ENCODE measurements at regions not wholly inside any gene's neighbourhood (a gene's known extent, or its start where the extent isn't known, plus 50 kb on each side); places are given as distances from the start of the nearest gene placed in this dataset.

- ChIA-PET POLR2A (ENCODE audit: low non-redundant PET) (no interaction called here), CTCF (no interaction called here)
- H3K27me3 ChIP-seq (replicated peaks; ENCODE audit: insufficient read depth, low read depth, low read length, poor library complexity): no peaks in the 10 kb centered on the region
- no peak overlapping the region for H3K4me3 ChIP-seq (ENCODE audit: low read depth, low read length, poor library complexity, severe bottlenecking)
- no peak for TF ChIP-seq EZH2 (IDR thresholded peaks at IDR 0.05; ENCODE audit: borderline replicate concordance, low read depth, low read length, poor library complexity, severe bottlenecking)
- TF ChIP-seq, protein P1, sequence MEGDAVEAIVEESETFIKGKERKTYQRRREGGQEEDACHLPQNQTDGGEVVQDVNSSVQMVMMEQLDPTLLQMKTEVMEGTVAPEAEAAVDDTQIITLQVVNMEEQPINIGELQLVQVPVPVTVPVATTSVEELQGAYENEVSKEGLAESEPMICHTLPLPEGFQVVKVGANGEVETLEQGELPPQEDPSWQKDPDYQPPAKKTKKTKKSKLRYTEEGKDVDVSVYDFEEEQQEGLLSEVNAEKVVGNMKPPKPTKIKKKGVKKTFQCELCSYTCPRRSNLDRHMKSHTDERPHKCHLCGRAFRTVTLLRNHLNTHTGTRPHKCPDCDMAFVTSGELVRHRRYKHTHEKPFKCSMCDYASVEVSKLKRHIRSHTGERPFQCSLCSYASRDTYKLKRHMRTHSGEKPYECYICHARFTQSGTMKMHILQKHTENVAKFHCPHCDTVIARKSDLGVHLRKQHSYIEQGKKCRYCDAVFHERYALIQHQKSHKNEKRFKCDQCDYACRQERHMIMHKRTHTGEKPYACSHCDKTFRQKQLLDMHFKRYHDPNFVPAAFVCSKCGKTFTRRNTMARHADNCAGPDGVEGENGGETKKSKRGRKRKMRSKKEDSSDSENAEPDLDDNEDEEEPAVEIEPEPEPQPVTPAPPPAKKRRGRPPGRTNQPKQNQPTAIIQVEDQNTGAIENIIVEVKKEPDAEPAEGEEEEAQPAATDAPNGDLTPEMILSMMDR (conservative IDR thresholded peaks at IDR 0.05; ENCODE audit: low read depth, low read length): no peak
- no peak overlapping the region for H3K27ac ChIP-seq (ENCODE audit: low read depth, low read length, poor library complexity, severe bottlenecking)
- no TSS peak for BruUV-seq (replicated peaks)
- H3K36me3 ChIP-seq (ENCODE audit: insufficient read depth, low read length, poor library complexity, severe bottlenecking): no peaks in the 10 kb centered on the region
- H3K4me1 ChIP-seq (ENCODE audit: insufficient read depth, low read length, poor library complexity, severe bottlenecking): no peaks in the 10 kb centered on the region
- DNase-seq (ENCODE audit: low spot score): no peak
- no peaks in the 10 kb centered on the region for H3K9me3 ChIP-seq (ENCODE audit: low read depth, low read length, poor library complexity, severe bottlenecking)
- intact Hi-C loops (cut with micrococcal nuclease; ENCODE audit: unreplicated experiment): no loop called here
These were observed 1298.5 kb downstream of the SUCLG1 start for GRCh38 chr2:83160571-83160970.

DNA sequence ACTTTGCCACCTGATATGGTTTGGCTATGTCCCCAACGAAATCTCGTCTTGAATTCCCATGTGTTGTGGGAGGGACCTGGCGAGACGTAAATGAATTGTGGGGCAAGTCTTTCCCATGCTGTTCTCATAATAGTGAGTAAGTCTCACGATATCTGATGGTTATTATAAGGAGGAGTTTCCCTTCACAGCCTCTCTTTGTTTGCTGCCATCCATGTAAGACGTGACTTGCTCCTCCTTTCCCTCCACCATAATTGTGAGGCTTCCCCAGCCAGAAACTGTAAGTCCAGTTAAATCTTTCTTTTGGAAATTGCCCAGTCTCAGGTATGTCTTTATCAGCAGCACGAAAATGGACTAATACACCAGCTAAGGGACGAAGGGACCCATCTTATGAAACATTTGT lies 1303.3 kb downstream of the SUCLG1 start:
- Histone ChIP-seq H3K4me3 (ENCODE audit: low read depth, low read length, poor library complexity, severe bottlenecking) (no peak overlapping the region), H3K36me3 (ENCODE audit: insufficient read depth, low read length, poor library complexity, severe bottlenecking) (no peaks in the 10 kb centered on the region), H3K27ac (ENCODE audit: low read depth, low read length, poor library complexity, severe bottlenecking) (no peak overlapping the region), H3K9me3 (ENCODE audit: low read depth, low read length, poor library complexity, severe bottlenecking) (no peaks in the 10 kb centered on the region), H3K4me1 (ENCODE audit: insufficient read depth, low read length, poor library complexity, severe bottlenecking) (no peaks in the 10 kb centered on the region), H3K27me3 (replicated peaks; ENCODE audit: insufficient read depth, low read depth, low read length, poor library complexity) (no peaks in the 10 kb centered on the region)
- TF ChIP-seq, protein P1 (conservative IDR thresholded peaks at IDR 0.05; ENCODE audit: low read depth, low read length): no peak
- TF ChIP-seq EZH2 (IDR thresholded peaks at IDR 0.05; ENCODE audit: borderline replicate concordance, low read depth, low read length, poor library complexity, severe bottlenecking): no peak
- no peak for DNase-seq (ENCODE audit: low spot score)
- ChIA-PET CTCF (no interaction called here), POLR2A (ENCODE audit: low non-redundant PET) (no interaction called here)
- BruUV-seq (replicated peaks): no TSS peak
- intact Hi-C loops (cut with micrococcal nuclease; ENCODE audit: unreplicated experiment): no loop called here

GRCh38 chr2:83143946-83144345 lies 1315.1 kb downstream of the SUCLG1 start:
- Histone ChIP-seq H3K4me1 (ENCODE audit: insufficient read depth, low read length, poor library complexity, severe bottlenecking) (no peaks in the 10 kb centered on the region), H3K27ac (ENCODE audit: low read depth, low read length, poor library complexity, severe bottlenecking) (no peak overlapping the region), H3K4me3 (ENCODE audit: low read depth, low read length, poor library complexity, severe bottlenecking) (no peak overlapping the region), H3K9me3 (ENCODE audit: low read depth, low read length, poor library complexity, severe bottlenecking) (peaks cover 35% of the 10 kb centered on the region), H3K36me3 (ENCODE audit: insufficient read depth, low read length, poor library complexity, severe bottlenecking) (no peaks in the 10 kb centered on the region), H3K27me3 (replicated peaks; ENCODE audit: insufficient read depth, low read depth, low read length, poor library complexity) (no peaks in the 10 kb centered on the region)
- no peak for DNase-seq (ENCODE audit: low spot score)
- no peak for TF ChIP-seq EZH2 (IDR thresholded peaks at IDR 0.05; ENCODE audit: borderline replicate concordance, low read depth, low read length, poor library complexity, severe bottlenecking)
- TF ChIP-seq, protein P1 (conservative IDR thresholded peaks at IDR 0.05; ENCODE audit: low read depth, low read length): no peak
- ChIA-PET CTCF (no interaction called here), POLR2A (ENCODE audit: low non-redundant PET) (no interaction called here)
- intact Hi-C loops (cut with micrococcal nuclease; ENCODE audit: unreplicated experiment): no loop called here
- BruUV-seq (replicated peaks): no TSS peak

Measured in A673 (cell line).